Lung (tissue), 11 donors: ENCODE measurements at regions not wholly inside any gene's neighbourhood (a gene's known extent, or its start where the extent isn't known, plus 50 kb on each side); places are given as distances from the start of the nearest gene placed in this dataset.
A peak's percentile ranks its signal among the peaks of the same experiment; 100 is the strongest.

Experiments used
- ATAC-seq: fragments of 200-7000 bp; cut with Tn5 transposase; one replicate; pipeline ENCODE4 v1.9.1; 2020; ENCODE audit warnings: moderate number of reproducible peaks; ENCODE audit not compliant: insufficient read depth, low FRiP score
- DNase-seq, 3 donors: peaks; one replicate each; pipeline ENCODE4 v3.0.0-alpha.2; 2013 to 2017
- H3K27ac ChIP-seq, 2 donors: one replicate each; pipeline ENCODE4 v1.5.1; 2013; ENCODE audit warnings: mild to moderate bottlenecking in 2 of 2, moderate library complexity in 2 of 2, control low read depth in 1 of 2, inconsistent platforms in 1 of 2, low read depth in 1 of 2, low read length in 1 of 2
- H3K27me3 ChIP-seq, 3 donors: one replicate each; pipeline ENCODE4 v1.5.1; 2013; ENCODE audit warnings: low read length in 2 of 3; ENCODE audit not compliant: control insufficient read depth in 3 of 3, insufficient read depth in 3 of 3
- H3K36me3 ChIP-seq, 4 donors: one replicate each; pipeline ENCODE4 v1.5.1; 2013; ENCODE audit warnings: low read length in 4 of 4, mild to moderate bottlenecking in 1 of 4, moderate library complexity in 1 of 4; ENCODE audit not compliant: control insufficient read depth in 4 of 4, insufficient read depth in 4 of 4
- H3K4me1 ChIP-seq, 5 donors: one replicate each; pipeline ENCODE4 v1.5.1; 2013; ENCODE audit warnings: low read length in 5 of 5, mild to moderate bottlenecking in 2 of 5, moderate library complexity in 1 of 5; ENCODE audit not compliant: control insufficient read depth in 5 of 5, insufficient read depth in 5 of 5
- H3K4me3 ChIP-seq: one replicate; pipeline ENCODE4 v1.5.1; 2013; ENCODE audit warnings: mild to moderate bottlenecking, control low read depth, moderate library complexity
- H3K9ac ChIP-seq, 2 donors: one replicate each; pipeline ENCODE4 v1.5.1; 2013; ENCODE audit warnings: low read length in 2 of 2, control low read depth in 1 of 2; ENCODE audit not compliant: insufficient read depth in 1 of 2
- H3K9me3 ChIP-seq, 4 donors: one replicate each; pipeline ENCODE4 v1.5.1; 2013; ENCODE audit warnings: low read length in 3 of 4, mild to moderate bottlenecking in 1 of 4, moderate library complexity in 1 of 4; ENCODE audit not compliant: control insufficient read depth in 4 of 4, insufficient read depth in 3 of 4
- CTCF ChIP-seq: IDR thresholded peaks from 2 replicates; pipeline ENCODE4 v1.5.1; 2012; ENCODE audit warnings: mild to moderate bottlenecking; ENCODE audit errors: control extremely low read depth, extremely low read depth
- WGBS, 2 donors: extraction: QIAGEN DNeasy Blood & Tissue Kit; methylation state at CpG; one replicate each; pipeline ENCODE4 v1.1.7; 2013; 5-methylcytosine and 5-hydroxymethylcytosine counted together
- donor health status: control.
- donor health status: control.
- donor health status: Bipolar disorder and iron deficiency.
- donor health status: healthy.
- donor health status: DM: yes; HTN: yes; CAD: no.

GRCh38 chr3:160616716-160617115 is 51.3 kb upstream of the KPNA4 start:
- no peak overlapping the region for H3K27ac ChIP-seq
- no peak for DNase-seq
- H3K4me1 ChIP-seq = no peaks in the 10 kb centered on the region
- WGBS, 2 donors = 74 to 77% methylated on average over 2 of the region's 2 CpGs
- ATAC-seq = no peak
- no peak overlapping the region for H3K9ac ChIP-seq
- H3K27me3 ChIP-seq = no peaks in the 10 kb centered on the region
- H3K4me3 ChIP-seq = no peak overlapping the region
- H3K36me3 ChIP-seq = no peaks in the 10 kb centered on the region
- H3K9me3 ChIP-seq = no peaks in the 10 kb centered on the region
- no peak for TF ChIP-seq CTCF

- H3K9ac ChIP-seq = no peak overlapping the region
- no peaks in the 10 kb centered on the region for H3K36me3 ChIP-seq
- H3K27ac ChIP-seq = no peak overlapping the region
- ATAC-seq (peak; percentile 20), DNase-seq (no peak)
- no peaks in the 10 kb centered on the region for H3K9me3 ChIP-seq
- no peak overlapping the region for H3K4me3 ChIP-seq
- no peak for TF ChIP-seq CTCF
- H3K27me3 ChIP-seq = no peaks in the 10 kb centered on the region
- H3K4me1 ChIP-seq = no peaks in the 10 kb centered on the region
These were observed 50.9 kb upstream of the KPNA4 start for GRCh38 chr3:160616311-160616710.
